Endothelial cell of umbilical vein (primary cell): ENCODE measurements at regions not wholly inside any gene's neighbourhood (a gene's known extent, or its start where the extent isn't known, plus 50 kb on each side); places are given as distances from the start of the nearest gene placed in this dataset.

Experiments
- CTCF ChIP-seq, 2 donors: IDR thresholded peaks; 1 replicate in 1 of 2; 2 replicates in 1 of 2; pipeline ENCODE4 v1.5.1; 2011; ENCODE audit warnings: low read length in 2 of 2, mild to moderate bottlenecking in 2 of 2, moderate library complexity in 2 of 2, control low read depth in 1 of 2, inconsistent platforms in 1 of 2, low read depth in 1 of 2; ENCODE audit not compliant: insufficient read depth in 1 of 2; ENCODE audit errors: extremely low read depth in 1 of 2
- EZH2 ChIP-seq: IDR thresholded peaks from 2 replicates; pipeline ENCODE4 v1.6.1; 2012; ENCODE audit warnings: borderline replicate concordance, low read depth, mild to moderate bottlenecking, moderate library complexity, low read length, inconsistent platforms; ENCODE audit not compliant: severe bottlenecking
- FOS ChIP-seq: IDR thresholded peaks from 2 replicates; pipeline ENCODE4 v1.6.1; 2011; ENCODE audit warnings: mild to moderate bottlenecking, low read length, moderate library complexity, borderline replicate concordance; ENCODE audit not compliant: insufficient read depth
- GATA2 ChIP-seq: IDR thresholded peaks from 2 replicates; pipeline ENCODE4 v1.7.0; 2011; ENCODE audit warnings: low read depth, mild to moderate bottlenecking, moderate library complexity, mixed read lengths, low read length; ENCODE audit not compliant: insufficient read length, insufficient read depth
- JUN ChIP-seq: IDR thresholded peaks from 2 replicates; pipeline ENCODE4 v1.6.1; 2011; ENCODE audit warnings: borderline replicate concordance, low read depth; ENCODE audit not compliant: insufficient read length, insufficient read depth
- POLR2A ChIP-seq: IDR thresholded peaks from 2 replicates; pipeline ENCODE4 v1.6.1; 2012; ENCODE audit warnings: low read depth, mild to moderate bottlenecking, control low read depth, low read length
- POLR2AphosphoS5 ChIP-seq: IDR thresholded peaks from 2 replicates; pipeline ENCODE4 v1.6.1; 2012; ENCODE audit warnings: low read depth, mild to moderate bottlenecking, control low read depth, low read length, moderate library complexity; ENCODE audit not compliant: insufficient read depth
- TF ChIP-seq, protein P1 (sequence below): IDR thresholded peaks from 2 replicates; pipeline ENCODE4 v1.6.1; 2011; ENCODE audit not compliant: insufficient read depth, insufficient read length

GRCh38 chr4:25588206-25588605, 67.4 kb upstream of the SLC34A2 start:
- TF ChIP-seq POLR2A (no peak), CTCF (IDR thresholded peaks at IDR 0.05; ENCODE audit: extremely low read depth in 1 of 2, insufficient read depth in 1 of 2, low read depth in 1 of 2, low read length in 2 of 2) (no peak), POLR2AphosphoS5 (no peak), JUN (no peak), EZH2 (no peak), GATA2 (no peak), FOS (no peak)
- TF ChIP-seq, protein P1, sequence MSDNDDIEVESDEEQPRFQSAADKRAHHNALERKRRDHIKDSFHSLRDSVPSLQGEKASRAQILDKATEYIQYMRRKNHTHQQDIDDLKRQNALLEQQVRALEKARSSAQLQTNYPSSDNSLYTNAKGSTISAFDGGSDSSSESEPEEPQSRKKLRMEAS, result no peak
